SK-N-SH (cell line): ENCODE measurements at regions not wholly inside any gene's neighbourhood (a gene's known extent, or its start where the extent isn't known, plus 50 kb on each side); places are given as distances from the start of the nearest gene placed in this dataset.

Experiments used
- CTCF ChIA-PET: fragments of 300-600, 350-600 bp; formaldehyde crosslinking; extraction: SDS; loops from one replicate; lab custom pipeline; 2021; lab: Yijun Ruan, JAX
- POLR2A ChIA-PET: fragments of 350-600 bp; sonication (Branson Sonifier 250); formaldehyde crosslinking; extraction: SDS; loops from one replicate; lab custom pipeline; 2020; ENCODE audit warnings: antibody characterized with exemption, inconsistent platforms; lab: Yijun Ruan, JAX
- DNase-seq: peaks from one replicate; pipeline ENCODE4 v3.0.0; 2012
- H2AFZ ChIP-seq: fragments of 200-600 bp; sonication (generic); 2 replicates; pipeline ENCODE4 v1.8.1; 2016; ENCODE audit warnings: antibody characterized with exemption, mild to moderate bottlenecking, low read depth
- H3F3A ChIP-seq: fragments of 200-600 bp; sonication (generic); replicated peaks from 2 replicates; pipeline ENCODE3; 2016; ENCODE audit warnings: antibody characterized with exemption, mild to moderate bottlenecking; ENCODE audit not compliant: insufficient read depth
- H3K27ac ChIP-seq, 2 experiments: fragments of 200-500 bp in 1 of 2; fragments of 200-600 bp in 1 of 2; sonication (Bioruptor generic) in 1 of 2; sonication (generic), shearing (Covaris generic) in 1 of 2; 2 replicates each; pipeline versions ENCODE4 v1.5.1 to v1.6.1; 2014 to 2016; ENCODE audit warnings: low read depth in 2 of 2, inconsistent platforms in 1 of 2, low read length in 1 of 2, mild to moderate bottlenecking in 1 of 2, mixed read lengths in 1 of 2
- H3K27me3 ChIP-seq: fragments of 200-600 bp; sonication (generic), shearing (Covaris generic); 2 replicates; pipeline ENCODE4 v1.6.1; 2016; ENCODE audit warnings: mixed run types; ENCODE audit not compliant: insufficient read depth
- H3K36me3 ChIP-seq, 2 experiments: fragments of 200-500 bp in 1 of 2; fragments of 200-600 bp in 1 of 2; sonication (Bioruptor generic) in 1 of 2; sonication (generic) in 1 of 2; replicated peaks in 1 of 2; 2 replicates each; pipeline versions ENCODE3 to v1.5.1; 2014 to 2016; ENCODE audit warnings: low read length in 1 of 2, mild to moderate bottlenecking in 1 of 2; ENCODE audit not compliant: insufficient read depth in 2 of 2, control insufficient read depth in 1 of 2
- H3K4me1 ChIP-seq, 2 experiments: fragments of 200-500 bp in 1 of 2; fragments of 200-600 bp in 1 of 2; sonication (Bioruptor generic) in 1 of 2; sonication (generic), shearing (Covaris generic) in 1 of 2; 2 replicates each; pipeline versions ENCODE4 v1.5.1 to v1.6.1; 2014 to 2016; ENCODE audit warnings: low read depth in 1 of 2, low read length in 1 of 2, mixed run types in 1 of 2; ENCODE audit not compliant: insufficient read depth in 2 of 2, control insufficient read depth in 1 of 2
- H3K4me2 ChIP-seq: fragments of 200-600 bp; sonication (generic), shearing (Covaris generic); 2 replicates; pipeline ENCODE4 v1.6.1; 2017; ENCODE audit warnings: mixed run types
- H3K4me3 ChIP-seq, 2 experiments: fragments of 200-500 bp in 1 of 2; fragments of 200-600 bp in 1 of 2; sonication (Bioruptor generic) in 1 of 2; sonication (generic), shearing (Covaris generic) in 1 of 2; 2 replicates each; pipeline versions ENCODE4 v1.5.1 to v1.8.1; 2014 to 2016; ENCODE audit warnings: low read depth in 2 of 2, inconsistent platforms in 1 of 2, low read length in 1 of 2, mild to moderate bottlenecking in 1 of 2, mixed read lengths in 1 of 2, moderate library complexity in 1 of 2
- H3K79me2 ChIP-seq: fragments of 200-600 bp; sonication (generic); 2 replicates; pipeline ENCODE4 v1.8.1; 2017; ENCODE audit warnings: mild to moderate bottlenecking; ENCODE audit not compliant: insufficient read depth
- H3K9ac ChIP-seq: fragments of 200-600 bp; sonication (generic); 2 replicates; pipeline ENCODE4 v1.6.1; 2017; ENCODE audit warnings: mixed run types
- H3K9me2 ChIP-seq: fragments of 200-600 bp; sonication (generic); 2 replicates; pipeline ENCODE4 v1.6.1; 2017; ENCODE audit warnings: mixed run types
- H3K9me3 ChIP-seq: fragments of 200-600 bp; sonication (generic); 2 replicates; pipeline ENCODE4 v1.6.1; 2017; ENCODE audit warnings: mixed run types, mild to moderate bottlenecking, moderate library complexity
- H4K20me1 ChIP-seq: fragments of 200-600 bp; sonication (generic); 2 replicates; pipeline ENCODE4 v1.6.1; 2017; ENCODE audit warnings: mild to moderate bottlenecking, mixed run types; ENCODE audit not compliant: insufficient read depth
- CHD2 ChIP-seq: fragments of 150-350 bp; IDR thresholded peaks from 2 replicates; pipeline ENCODE4 v1.6.1; 2018; ENCODE audit warnings: low read length; ENCODE audit not compliant: partially characterized antibody
- CTCF ChIP-seq: fragments of 200-600 bp; sonication (generic); IDR thresholded peaks from 2 replicates; pipeline ENCODE4 v1.6.1; 2017; ENCODE audit warnings: antibody characterized with exemption, mild to moderate bottlenecking, moderate library complexity
- GABPA ChIP-seq: IDR thresholded peaks from 2 replicates; pipeline ENCODE4 v1.4.0; 2012; ENCODE audit warnings: low read depth, mild to moderate bottlenecking
- GATA2 ChIP-seq: sonication (generic); formaldehyde crosslinking; IDR thresholded peaks from 2 replicates; pipeline ENCODE4 v1.5.0; 2020; ENCODE audit warnings: mild to moderate bottlenecking, missing genetic modification reagents
- POLR2AphosphoS5 ChIP-seq: IDR thresholded peaks from 2 replicates; pipeline ENCODE4 v1.6.1; 2012; ENCODE audit warnings: low read depth, low read length
- REST ChIP-seq: IDR thresholded peaks from 2 replicates; pipeline ENCODE4 v1.6.1; 2012; ENCODE audit warnings: mild to moderate bottlenecking, low read depth, low read length, moderate library complexity
- RFX5 ChIP-seq: IDR thresholded peaks from 2 replicates; pipeline ENCODE4 v1.6.1; 2012; ENCODE audit warnings: mild to moderate bottlenecking, improper control_type of control experiment, low read length
- SIN3A ChIP-seq: IDR thresholded peaks from 2 replicates; pipeline ENCODE4 v1.6.1; 2012; ENCODE audit warnings: low read depth, mild to moderate bottlenecking, low read length, moderate library complexity, borderline replicate concordance
- TEAD4 ChIP-seq: IDR thresholded peaks from 2 replicates; pipeline ENCODE4 v1.4.0; 2012; ENCODE audit warnings: mild to moderate bottlenecking, borderline replicate concordance; ENCODE audit not compliant: insufficient read depth
- USF2 ChIP-seq: fragments of 150-350 bp; IDR thresholded peaks from 2 replicates; pipeline ENCODE4 v1.6.1; 2017; ENCODE audit warnings: antibody characterized with exemption, low read length, low read depth, borderline replicate concordance
- WGBS: methylation state at CpG from one replicate; pipeline ENCODE4 v1.1.6; 2017; ENCODE audit warnings: low lambda C conversion rate; 5-methylcytosine and 5-hydroxymethylcytosine counted together

GRCh38 chr5:174459071-174459702 lies 265.2 kb upstream of the MSX2 start:
- no peaks in the 10 kb centered on the region for H3K79me2 ChIP-seq
- ChIA-PET CTCF (no interaction called here), POLR2A (no interaction called here)
- no peak for TF ChIP-seq TEAD4
- TF ChIP-seq CHD2: no peak
- no peak for TF ChIP-seq GABPA
- TF ChIP-seq USF2: no peak
- no peak for TF ChIP-seq RFX5
- no peak for TF ChIP-seq POLR2AphosphoS5
- TF ChIP-seq GATA2 (CRISPR knock-in tag): no peak
- no peak for TF ChIP-seq REST
- TF ChIP-seq CTCF: no peak
- no peak for TF ChIP-seq SIN3A
- H2AFZ ChIP-seq: no peak overlapping the region
- H4K20me1 ChIP-seq: no peaks in the 10 kb centered on the region
- 49% methylated on average over 12 of the region's 12 CpGs for WGBS
- H3F3A ChIP-seq: no peaks in the 10 kb centered on the region
- H3K9ac ChIP-seq: no peak overlapping the region
- H3K9me3 ChIP-seq: no peaks in the 10 kb centered on the region
- no peak overlapping the region for H3K4me3 ChIP-seq
- H3K27ac ChIP-seq: no peak overlapping the region
- H3K9me2 ChIP-seq: no peaks in the 10 kb centered on the region
- DNase-seq: no peak
- no peaks in the 10 kb centered on the region for H3K27me3 ChIP-seq
- H3K4me1 ChIP-seq: no peaks in the 10 kb centered on the region
- H3K4me2 ChIP-seq: no peak overlapping the region
- H3K36me3 ChIP-seq: no peaks in the 10 kb centered on the region
